IPS DF 6.9 (cell line): ENCODE measurements at regions not wholly inside any gene's neighbourhood (a gene's known extent, or its start where the extent isn't known, plus 50 kb on each side); places are given as distances from the start of the nearest gene placed in this dataset.
"Not testable (repeated sequence)": the region's sequence is repeated elsewhere in the genome, so short reads cannot be mapped to it uniquely, and the experiment has no call there.

Experiments
- DNase-seq: peaks from one replicate; pipeline ENCODE4 v3.0.0-alpha.2; 2013; ENCODE audit warnings: low read depth, low spot score
- H3K27ac ChIP-seq: one replicate; pipeline ENCODE4 v1.5.1; 2013; ENCODE audit warnings: low read length, control low read depth
- H3K27me3 ChIP-seq: 2 replicates; pipeline ENCODE4 v1.6.1; 2013; ENCODE audit warnings: mild to moderate bottlenecking, low read length; ENCODE audit not compliant: control insufficient read depth, insufficient read depth
- H3K36me3 ChIP-seq: 2 replicates; pipeline ENCODE4 v1.6.1; 2013; ENCODE audit warnings: low read length; ENCODE audit not compliant: control insufficient read depth, insufficient read depth
- H3K4me1 ChIP-seq: 2 replicates; pipeline ENCODE4 v1.6.1; 2013; ENCODE audit warnings: low read length; ENCODE audit not compliant: control insufficient read depth, insufficient read depth
- H3K4me3 ChIP-seq: 2 replicates; pipeline ENCODE4 v1.5.1; 2013; ENCODE audit warnings: mild to moderate bottlenecking, low read length
- H3K9me3 ChIP-seq: 2 replicates; pipeline ENCODE4 v1.6.1; 2013; ENCODE audit warnings: low read length, inconsistent platforms; ENCODE audit not compliant: control insufficient read depth, insufficient read depth
- WGBS: extraction: QIAGEN DNeasy Blood & Tissue Kit; methylation state at CpG from one replicate; pipeline ENCODE4 v1.1.7; 2013; ENCODE audit warnings: mixed read lengths, missing lambda C conversion rate; ENCODE audit not compliant: insufficient read length, insufficient coverage; 5-methylcytosine and 5-hydroxymethylcytosine counted together

DNA sequence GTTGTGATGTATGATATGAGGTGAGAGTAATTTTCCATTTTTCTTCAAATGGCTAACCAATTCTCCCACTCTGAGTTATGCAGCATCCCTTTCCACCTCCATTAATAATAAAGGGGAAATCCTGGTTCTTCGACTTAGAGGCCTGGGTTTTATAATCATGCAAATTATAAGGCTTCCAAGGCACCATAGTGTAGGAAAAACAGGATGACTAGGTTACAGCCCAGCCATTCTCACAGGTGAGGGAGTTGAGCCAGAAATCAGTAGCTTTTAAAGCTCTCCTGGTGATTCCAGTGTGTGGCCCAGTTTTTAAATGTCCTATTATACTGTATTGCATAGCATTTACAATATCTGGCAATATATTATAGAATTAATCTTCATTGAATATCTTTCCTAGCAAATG lies 203.1 kb downstream of the ARHGEF9 start:
- Histone ChIP-seq H3K4me1 (peaks cover 1% of the 10 kb centered on the region; the same call in 1 of the 2 replicates), H3K27ac (no peak overlapping the region), H3K36me3 (no peaks in the 10 kb centered on the region), H3K9me3 (no peaks in the 10 kb centered on the region), H3K27me3 (no peaks in the 10 kb centered on the region), H3K4me3 (no peak overlapping the region)
- DNase-seq = no peak
- WGBS = no CpG with 5 or more reads among the region's 1 CpG

DNA sequence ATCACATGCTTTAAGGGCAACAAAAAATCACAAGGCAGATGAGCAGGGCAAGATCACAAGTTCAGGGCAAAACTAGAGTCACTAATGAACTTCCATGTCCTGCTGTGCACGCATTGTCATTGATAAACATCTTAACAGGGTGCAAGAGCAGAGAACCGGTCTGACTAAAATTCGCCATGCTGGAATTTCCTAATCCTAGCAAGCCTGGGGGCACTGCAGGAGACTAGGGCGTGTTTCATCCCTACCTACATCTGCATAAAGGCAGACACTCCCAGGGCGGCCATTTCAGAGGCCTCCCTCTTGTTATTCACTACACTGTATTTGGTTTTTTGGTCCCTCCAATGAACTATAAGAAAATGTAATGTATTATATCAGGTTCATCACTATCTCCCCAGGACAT lies 203.6 kb downstream of the ARHGEF9 start:
- WGBS = no CpG with 5 or more reads among the region's 5 CpGs
- no peaks in the 10 kb centered on the region for H3K27me3 ChIP-seq
- H3K4me3 ChIP-seq = no peak overlapping the region
- no peak overlapping the region for H3K27ac ChIP-seq
- peaks cover 1% of the 10 kb centered on the region; the same call in 1 of the 2 replicates for H3K4me1 ChIP-seq
- peak; percentile 37 for DNase-seq
- H3K9me3 ChIP-seq = no peaks in the 10 kb centered on the region
- H3K36me3 ChIP-seq = no peaks in the 10 kb centered on the region

- no peak for DNase-seq
- H3K27ac ChIP-seq = no peak overlapping the region
- H3K27me3 ChIP-seq = no peaks in the 10 kb centered on the region
- WGBS = no CpG with 5 or more reads among the region's 1 CpG
- H3K4me1 ChIP-seq = peaks cover 1% of the 10 kb centered on the region; the same call in 1 of the 2 replicates
- H3K4me3 ChIP-seq = no peak overlapping the region
- H3K9me3 ChIP-seq = no peaks in the 10 kb centered on the region
- H3K36me3 ChIP-seq = no peaks in the 10 kb centered on the region
Observed at GRCh38 chrX:63576533-63576932, 208.5 kb downstream of the ARHGEF9 start.

GRCh38 chrX:63575700-63576099 lies 209.3 kb downstream of the ARHGEF9 start:
- H3K27me3 ChIP-seq, H3K4me3 ChIP-seq, H3K27ac ChIP-seq, H3K9me3 ChIP-seq, H3K4me1 ChIP-seq, DNase-seq, H3K36me3 ChIP-seq: not testable (repeated sequence)
- WGBS = no CpG with 5 or more reads among the region's 3 CpGs

DNA sequence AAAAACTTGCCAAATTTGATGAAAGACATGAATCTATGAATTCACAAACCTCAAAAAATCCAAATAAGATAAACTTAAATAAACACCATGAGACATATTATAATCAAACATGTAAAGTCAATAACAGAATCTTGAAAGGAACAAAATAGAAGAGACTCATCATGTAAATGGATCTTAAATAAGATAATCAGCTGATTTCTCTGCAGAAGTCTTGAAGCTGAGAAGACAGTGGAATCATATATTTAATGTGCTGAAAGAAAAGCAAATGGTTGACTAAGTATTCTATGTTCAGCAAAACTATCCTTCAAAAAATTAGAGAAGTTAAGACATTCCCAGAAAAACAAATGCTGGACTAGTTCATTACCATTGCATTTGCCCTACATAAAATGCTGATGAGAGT lies 215.7 kb upstream of the SPIN4 start:
- no peak for DNase-seq
- no peaks in the 10 kb centered on the region for H3K27me3 ChIP-seq
- H3K9me3 ChIP-seq = no peaks in the 10 kb centered on the region
- H3K4me3 ChIP-seq = no peak overlapping the region
- H3K36me3 ChIP-seq = no peaks in the 10 kb centered on the region
- H3K27ac ChIP-seq = no peak overlapping the region
- no peaks in the 10 kb centered on the region for H3K4me1 ChIP-seq

DNA sequence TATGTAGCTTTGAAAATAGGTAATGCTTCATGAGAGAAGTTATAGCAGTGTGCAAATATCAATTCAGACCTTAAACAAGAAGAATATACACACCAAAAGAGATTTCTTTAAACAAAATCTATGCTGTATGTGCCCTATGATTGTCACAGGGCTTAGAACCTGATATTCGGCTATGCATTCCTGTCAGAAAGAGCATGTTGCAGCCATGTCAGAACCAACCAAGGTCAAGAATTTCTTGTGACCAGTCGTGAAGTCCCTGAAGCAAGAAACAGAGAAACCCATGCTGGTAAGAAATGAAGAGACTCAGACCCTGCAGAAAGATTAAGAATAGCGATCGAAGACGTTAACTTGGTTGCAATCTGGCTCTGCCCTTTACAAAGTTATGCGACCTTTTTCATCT lies 210.3 kb upstream of the SPIN4 start:
- H3K9me3 ChIP-seq = no peaks in the 10 kb centered on the region
- no peaks in the 10 kb centered on the region for H3K27me3 ChIP-seq
- DNase-seq = no peak
- no peaks in the 10 kb centered on the region for H3K4me1 ChIP-seq
- no peak overlapping the region for H3K4me3 ChIP-seq
- no peaks in the 10 kb centered on the region for H3K36me3 ChIP-seq
- no peak overlapping the region for H3K27ac ChIP-seq
- WGBS = no CpG with 5 or more reads among the region's 6 CpGs

- WGBS = no CpG with 5 or more reads among the region's 20 CpGs
- Histone ChIP-seq H3K4me3 (peak overlapping the region; percentile 87; the same call in 1 of the 2 replicates), H3K4me1 (no peaks in the 10 kb centered on the region), H3K36me3 (no peaks in the 10 kb centered on the region), H3K9me3 (no peaks in the 10 kb centered on the region), H3K27ac (no peak overlapping the region), H3K27me3 (no peaks in the 10 kb centered on the region)
- peak; percentile 47 for DNase-seq
Observed at GRCh38 chrX:63560601-63561218, 209.6 kb upstream of the SPIN4 start.

- Histone ChIP-seq H3K36me3 (no peaks in the 10 kb centered on the region), H3K27me3 (no peaks in the 10 kb centered on the region), H3K4me3 (no peak overlapping the region), H3K27ac (no peak overlapping the region), H3K9me3 (no peaks in the 10 kb centered on the region), H3K4me1 (no peaks in the 10 kb centered on the region)
- WGBS = no CpG with 5 or more reads among the region's 3 CpGs
- no peak for DNase-seq
Observed at GRCh38 chrX:63551856-63552255, 200.7 kb upstream of the SPIN4 start.

GRCh38 chrX:63530654-63531053 lies 179.5 kb upstream of the SPIN4 start:
- Histone ChIP-seq H3K4me1 (no peaks in the 10 kb centered on the region), H3K27ac (no peak overlapping the region), H3K9me3 (no peaks in the 10 kb centered on the region), H3K36me3 (no peaks in the 10 kb centered on the region), H3K27me3 (no peaks in the 10 kb centered on the region), H3K4me3 (no peak overlapping the region)
- WGBS = no CpG with 5 or more reads among the region's 1 CpG
- no peak for DNase-seq

DNA sequence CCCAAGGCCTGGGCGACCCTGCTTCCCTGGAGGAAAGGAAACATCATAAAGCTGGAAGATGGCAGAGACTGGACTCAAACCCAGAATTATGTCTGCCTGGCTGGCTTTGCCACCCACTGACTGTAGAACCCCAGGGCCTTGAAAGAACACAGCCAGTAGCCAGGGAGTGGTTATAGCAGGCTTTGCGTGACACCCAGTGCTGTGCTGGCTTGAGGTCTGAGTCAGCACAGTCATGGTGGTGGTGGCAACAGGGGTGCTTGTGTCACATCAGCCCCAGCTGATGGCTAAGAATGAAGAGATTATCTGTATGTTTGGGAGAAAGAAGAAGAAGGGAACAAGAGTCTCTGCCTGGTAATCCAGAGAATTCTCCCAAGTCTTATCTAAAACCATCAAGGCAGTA lies 178.8 kb upstream of the SPIN4 start:
- DNase-seq = no peak
- no peaks in the 10 kb centered on the region for H3K4me1 ChIP-seq
- H3K4me3 ChIP-seq = no peak overlapping the region
- no CpG with 5 or more reads among the region's 2 CpGs for WGBS
- H3K9me3 ChIP-seq = no peaks in the 10 kb centered on the region
- no peak overlapping the region for H3K27ac ChIP-seq
- no peaks in the 10 kb centered on the region for H3K27me3 ChIP-seq
- no peaks in the 10 kb centered on the region for H3K36me3 ChIP-seq

DNA sequence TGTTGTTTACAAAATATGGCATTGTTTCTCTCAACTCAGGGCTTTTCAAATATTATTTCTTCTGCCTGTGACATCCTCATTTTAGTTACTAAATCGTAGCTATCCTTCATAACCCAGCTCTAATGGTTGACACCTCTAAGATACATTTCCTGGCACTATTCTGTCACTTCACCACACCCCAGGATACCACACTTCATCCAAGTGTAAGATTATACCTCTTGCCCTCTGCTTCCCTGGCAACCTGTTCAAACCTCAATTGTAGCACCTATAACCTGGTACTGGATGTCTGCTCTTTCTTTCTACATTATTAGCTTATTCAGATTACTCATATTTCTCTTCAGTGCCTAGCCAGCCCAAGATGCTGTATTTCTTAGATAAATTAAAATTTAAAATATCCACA lies 175.7 kb upstream of the SPIN4 start:
- H3K27me3 ChIP-seq = no peaks in the 10 kb centered on the region
- no CpG with 5 or more reads among the region's 1 CpG for WGBS
- no peaks in the 10 kb centered on the region for H3K9me3 ChIP-seq
- H3K27ac ChIP-seq = no peak overlapping the region
- H3K36me3 ChIP-seq = no peaks in the 10 kb centered on the region
- DNase-seq = no peak
- no peak overlapping the region for H3K4me3 ChIP-seq
- no peaks in the 10 kb centered on the region for H3K4me1 ChIP-seq
